Memory B cell (primary cell): ENCODE measurements at regions not wholly inside any gene's neighbourhood (a gene's known extent, or its start where the extent isn't known, plus 50 kb on each side); places are given as distances from the start of the nearest gene placed in this dataset.

Source experiments
- ATAC-seq: fragments of 150-1000 bp; cut with Tn5 transposase; 2 replicates; pipeline ENCODE4 v1.10.0; 2021; ENCODE audit warnings: low read depth, mild to moderate bottlenecking, moderate library complexity
- DNase-seq, 2 donors: peaks; one replicate each; pipeline ENCODE4 v3.0.0; 2022; ENCODE audit warnings: low spot score in 2 of 2
- H3K27ac Mint-ChIP-seq: one replicate; pipeline ENCODE4 v1.8.0; 2022; ENCODE audit warnings: mild to moderate bottlenecking, moderate library complexity, mixed read lengths
- H3K27me3 Mint-ChIP-seq: one replicate; pipeline ENCODE4 v1.8.0; 2022; ENCODE audit warnings: mixed read lengths
- H3K36me3 Mint-ChIP-seq: one replicate; pipeline ENCODE4 v1.8.0; 2022; ENCODE audit warnings: mild to moderate bottlenecking, mixed read lengths
- H3K4me1 Mint-ChIP-seq: one replicate; pipeline ENCODE4 v1.8.0; 2022; ENCODE audit warnings: mixed read lengths
- H3K4me3 Mint-ChIP-seq: one replicate; pipeline ENCODE4 v1.8.0; 2022; ENCODE audit warnings: mild to moderate bottlenecking, moderate library complexity, mixed read lengths
- H3K9me3 Mint-ChIP-seq: one replicate; pipeline ENCODE4 v1.8.0; 2022; ENCODE audit warnings: mixed read lengths

GRCh38 chr10:43781480-43782361 lies 133.0 kb upstream of the ZNF32 start:
- no peak for ATAC-seq
- H3K9me3 Mint-ChIP-seq, result no peaks in the 10 kb centered on the region
- H3K36me3 Mint-ChIP-seq, result no peaks in the 10 kb centered on the region
- peaks cover 1% of the 10 kb centered on the region for H3K27me3 Mint-ChIP-seq
- H3K27ac Mint-ChIP-seq, result no peak overlapping the region
- H3K4me3 Mint-ChIP-seq, result no peak overlapping the region
- H3K4me1 Mint-ChIP-seq, result no peaks in the 10 kb centered on the region
- no peak for DNase-seq

- Mint-ChIP-seq H3K4me3 (no peak overlapping the region), H3K4me1 (no peaks in the 10 kb centered on the region)
These were observed 129.9 kb upstream of the ZNF32 start for GRCh38 chr10:43778571-43778970.

GRCh38 chr10:43775384-43775783 lies 126.7 kb upstream of the ZNF32 start:
- Mint-ChIP-seq H3K9me3 (peaks cover 1% of the 10 kb centered on the region), H3K4me1 (no peaks in the 10 kb centered on the region), H3K4me3 (no peak overlapping the region), H3K27ac (no peak overlapping the region), H3K27me3 (peaks cover 8% of the 10 kb centered on the region), H3K36me3 (no peaks in the 10 kb centered on the region)
- no peak for DNase-seq
- no peak for ATAC-seq

More at GRCh38 chr10:43778571-43778970, 129.9 kb upstream of the ZNF32 start:
- Mint-ChIP-seq H3K27me3 (peaks cover 8% of the 10 kb centered on the region), H3K36me3 (no peaks in the 10 kb centered on the region), H3K27ac (no peak overlapping the region), H3K9me3 (peaks cover 1% of the 10 kb centered on the region)
- ATAC-seq (no peak), DNase-seq (no peak)

- no peak overlapping the region for H3K4me3 Mint-ChIP-seq
- peaks cover 1% of the 10 kb centered on the region for H3K9me3 Mint-ChIP-seq
- H3K36me3 Mint-ChIP-seq, result no peaks in the 10 kb centered on the region
- no peaks in the 10 kb centered on the region for H3K4me1 Mint-ChIP-seq
- DNase-seq, result no peak
- ATAC-seq, result no peak
- no peak overlapping the region for H3K27ac Mint-ChIP-seq
- peaks cover 7% of the 10 kb centered on the region for H3K27me3 Mint-ChIP-seq
These were observed 125.6 kb upstream of the ZNF32 start for GRCh38 chr10:43774234-43774769.

- H3K4me1 Mint-ChIP-seq, result no peaks in the 10 kb centered on the region
- no peak for ATAC-seq
- H3K27me3 Mint-ChIP-seq, result peaks cover 6% of the 10 kb centered on the region
These were observed 125.1 kb upstream of the ZNF32 start for GRCh38 chr10:43773736-43774135.

GRCh38 chr10:43772171-43772570 lies 123.5 kb upstream of the ZNF32 start:
- DNase-seq, result no peak
- Mint-ChIP-seq H3K36me3 (no peaks in the 10 kb centered on the region), H3K4me3 (no peak overlapping the region), H3K9me3 (peaks cover 9% of the 10 kb centered on the region), H3K27me3 (peaks cover 6% of the 10 kb centered on the region), H3K27ac (no peak overlapping the region), H3K4me1 (no peaks in the 10 kb centered on the region)
- ATAC-seq, result no peak

More at GRCh38 chr10:43773736-43774135, 125.1 kb upstream of the ZNF32 start:
- peaks cover 1% of the 10 kb centered on the region for H3K9me3 Mint-ChIP-seq
- H3K27ac Mint-ChIP-seq, result no peak overlapping the region
- no peaks in the 10 kb centered on the region for H3K36me3 Mint-ChIP-seq
- DNase-seq, result no peak
- no peak overlapping the region for H3K4me3 Mint-ChIP-seq

GRCh38 chr10:43771675-43772074 lies 123.0 kb upstream of the ZNF32 start:
- Mint-ChIP-seq H3K27me3 (peaks cover 6% of the 10 kb centered on the region), H3K4me3 (no peak overlapping the region), H3K4me1 (no peaks in the 10 kb centered on the region), H3K9me3 (peaks cover 9% of the 10 kb centered on the region), H3K27ac (no peak overlapping the region), H3K36me3 (no peaks in the 10 kb centered on the region)
- no peak for DNase-seq
- no peak for ATAC-seq

- no peak overlapping the region for H3K4me3 Mint-ChIP-seq
- no peak overlapping the region for H3K27ac Mint-ChIP-seq
- peaks cover 1% of the 10 kb centered on the region for H3K27me3 Mint-ChIP-seq
- H3K36me3 Mint-ChIP-seq, result no peaks in the 10 kb centered on the region
- H3K4me1 Mint-ChIP-seq, result no peaks in the 10 kb centered on the region
- no peak for DNase-seq
- no peak for ATAC-seq
- H3K9me3 Mint-ChIP-seq, result peaks cover 9% of the 10 kb centered on the region
These were observed 116.8 kb upstream of the ZNF32 start for GRCh38 chr10:43765516-43765915.

- no peak for ATAC-seq
- Mint-ChIP-seq H3K27ac (no peak overlapping the region), H3K4me3 (no peak overlapping the region), H3K9me3 (peaks cover 9% of the 10 kb centered on the region), H3K36me3 (no peaks in the 10 kb centered on the region), H3K27me3 (peaks cover 1% of the 10 kb centered on the region), H3K4me1 (no peaks in the 10 kb centered on the region)
- DNase-seq, result no peak
These were observed 115.2 kb upstream of the ZNF32 start for GRCh38 chr10:43763846-43764245.

GRCh38 chr10:43760514-43760913 lies 111.8 kb upstream of the ZNF32 start:
- ATAC-seq (no peak), DNase-seq (no peak)
- no peak overlapping the region for H3K4me3 Mint-ChIP-seq
- H3K36me3 Mint-ChIP-seq, result no peaks in the 10 kb centered on the region
- H3K27me3 Mint-ChIP-seq, result peaks cover 1% of the 10 kb centered on the region
- no peak overlapping the region for H3K27ac Mint-ChIP-seq
- no peaks in the 10 kb centered on the region for H3K4me1 Mint-ChIP-seq
- H3K9me3 Mint-ChIP-seq, result no peaks in the 10 kb centered on the region

- Mint-ChIP-seq H3K4me3 (no peak overlapping the region), H3K27me3 (peaks cover 5% of the 10 kb centered on the region), H3K9me3 (no peaks in the 10 kb centered on the region), H3K36me3 (no peaks in the 10 kb centered on the region), H3K27ac (no peak overlapping the region), H3K4me1 (no peaks in the 10 kb centered on the region)
- DNase-seq (no peak), ATAC-seq (no peak)
These were observed 110.5 kb upstream of the ZNF32 start for GRCh38 chr10:43759216-43759615.

GRCh38 chr10:43756341-43756740 lies 107.7 kb upstream of the ZNF32 start:
- Mint-ChIP-seq H3K36me3 (no peaks in the 10 kb centered on the region), H3K4me3 (no peak overlapping the region), H3K9me3 (no peaks in the 10 kb centered on the region), H3K27ac (no peak overlapping the region), H3K4me1 (no peaks in the 10 kb centered on the region), H3K27me3 (peaks cover 5% of the 10 kb centered on the region)
- DNase-seq, result no peak
- ATAC-seq, result no peak

- no peak overlapping the region for H3K4me3 Mint-ChIP-seq
- peaks cover 5% of the 10 kb centered on the region for H3K27me3 Mint-ChIP-seq
- H3K9me3 Mint-ChIP-seq, result no peaks in the 10 kb centered on the region
- no peak overlapping the region for H3K27ac Mint-ChIP-seq
- ATAC-seq (no peak), DNase-seq (no peak)
- no peaks in the 10 kb centered on the region for H3K36me3 Mint-ChIP-seq
- no peaks in the 10 kb centered on the region for H3K4me1 Mint-ChIP-seq
These were observed 106.0 kb upstream of the ZNF32 start for GRCh38 chr10:43754569-43755260.

- Mint-ChIP-seq H3K9me3 (no peaks in the 10 kb centered on the region), H3K4me1 (no peaks in the 10 kb centered on the region), H3K27me3 (peaks cover 12% of the 10 kb centered on the region), H3K36me3 (no peaks in the 10 kb centered on the region), H3K4me3 (no peak overlapping the region), H3K27ac (no peak overlapping the region)
- ATAC-seq, result no peak
- no peak for DNase-seq
These were observed 104.8 kb upstream of the ZNF32 start for GRCh38 chr10:43753397-43754061.
